HepG2 (cell line): ENCODE measurements at regions not wholly inside any gene's neighbourhood (a gene's known extent, or its start where the extent isn't known, plus 50 kb on each side); places are given as distances from the start of the nearest gene placed in this dataset.

Experiments used
- FOXM1 ChIP-seq: sonication (generic); formaldehyde crosslinking; IDR thresholded peaks from 2 replicates; pipeline ENCODE4 v1.5.0; 2020; ENCODE audit warnings: missing genetic modification reagents
- PHF21A ChIP-seq: sonication (generic); formaldehyde crosslinking; IDR thresholded peaks from 2 replicates; pipeline ENCODE4 v1.5.0; 2020; ENCODE audit warnings: mild to moderate bottlenecking, missing genetic modification reagents

DNA sequence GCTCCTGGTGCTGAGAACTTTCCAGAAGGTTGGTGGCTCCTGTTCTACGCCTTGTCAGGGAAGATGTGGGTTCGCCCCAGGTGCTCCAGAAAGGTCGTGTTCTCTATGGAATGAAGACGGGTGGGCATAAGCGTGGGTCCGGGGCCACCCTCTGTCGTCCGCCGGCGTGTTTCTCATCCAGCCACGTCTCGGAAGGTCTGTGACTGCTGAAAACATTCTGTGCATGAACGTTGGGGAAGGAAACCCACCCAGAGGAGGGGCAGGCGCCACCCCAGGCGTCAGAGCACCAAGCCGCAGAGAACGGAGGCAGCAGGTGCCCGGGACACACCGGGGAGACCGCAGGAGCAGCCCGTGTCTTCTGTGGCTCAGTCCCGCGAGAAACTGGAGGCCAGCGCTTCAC is 118.2 kb downstream of the RTP5 start:
- no peak for TF ChIP-seq PHF21A (CRISPR knock-in tag)
- no peak for TF ChIP-seq FOXM1 (CRISPR knock-in tag)
